MCF 10A (cell line): ENCODE measurements at regions not wholly inside any gene's neighbourhood (a gene's known extent, or its start where the extent isn't known, plus 50 kb on each side); places are given as distances from the start of the nearest gene placed in this dataset.

ENCODE experiments used
- BruUV-seq: library from RNA; stranded (reverse); fragments of 400-500 nt; replicated peaks from 2 replicates; lab custom pipeline; 2021; lab: Mats Ljungman, UMichigan
- CTCF ChIA-PET: fragments of 300-600 bp; sonication (Branson Sonifier 250); formaldehyde crosslinking; extraction: SDS; loops from one replicate; lab custom pipeline; 2021; ENCODE audit warnings: antibody characterized with exemption, inconsistent platforms; lab: Yijun Ruan, JAX
- POLR2A ChIA-PET: fragments of 300-600, 350-650 bp; sonication (Branson Sonifier 250); formaldehyde crosslinking; extraction: SDS; loops from one replicate; lab custom pipeline; 2020; ENCODE audit warnings: antibody characterized with exemption, inconsistent platforms; lab: Yijun Ruan, JAX
- DNase-seq: peaks from one replicate; pipeline ENCODE4 v3.0.0-alpha.2; 2018; ENCODE audit not compliant: unreplicated experiment
- H3K27ac Mint-ChIP-seq: one replicate; pipeline ENCODE4 v1.8.0; 2022; ENCODE audit warnings: mild to moderate bottlenecking, low read depth, mixed read lengths; ENCODE audit not compliant: unreplicated experiment
- H3K27me3 Mint-ChIP-seq: one replicate; pipeline ENCODE4 v1.8.0; 2022; ENCODE audit warnings: mixed read lengths; ENCODE audit not compliant: insufficient read depth, unreplicated experiment
- H3K36me3 Mint-ChIP-seq: one replicate; pipeline ENCODE4 v1.8.0; 2022; ENCODE audit warnings: mild to moderate bottlenecking, moderate library complexity, mixed read lengths; ENCODE audit not compliant: insufficient read depth, unreplicated experiment
- H3K4me1 Mint-ChIP-seq: one replicate; pipeline ENCODE4 v1.8.0; 2022; ENCODE audit warnings: mixed read lengths; ENCODE audit not compliant: insufficient read depth, unreplicated experiment
- H3K4me3 Mint-ChIP-seq: one replicate; pipeline ENCODE4 v1.8.0; 2022; ENCODE audit warnings: mild to moderate bottlenecking, moderate library complexity, mixed read lengths; ENCODE audit not compliant: unreplicated experiment
- H3K9me3 Mint-ChIP-seq: one replicate; pipeline ENCODE4 v1.8.0; 2022; ENCODE audit warnings: mixed read lengths; ENCODE audit not compliant: unreplicated experiment
- intact Hi-C: fragments of 100-400 bp; cut with micrococcal nuclease; formaldehyde crosslinking; loops from 2 replicates; pipeline ENCODE4 v1.14.1; 2022
- TF ChIP-seq, protein P1 (sequence below): fragments of 200-600 bp; IDR thresholded peaks from one replicate; pipeline ENCODE4 v1.8.0; 2022; ENCODE audit warnings: antibody characterized with exemption, mild to moderate bottlenecking; ENCODE audit not compliant: unreplicated experiment

DNA sequence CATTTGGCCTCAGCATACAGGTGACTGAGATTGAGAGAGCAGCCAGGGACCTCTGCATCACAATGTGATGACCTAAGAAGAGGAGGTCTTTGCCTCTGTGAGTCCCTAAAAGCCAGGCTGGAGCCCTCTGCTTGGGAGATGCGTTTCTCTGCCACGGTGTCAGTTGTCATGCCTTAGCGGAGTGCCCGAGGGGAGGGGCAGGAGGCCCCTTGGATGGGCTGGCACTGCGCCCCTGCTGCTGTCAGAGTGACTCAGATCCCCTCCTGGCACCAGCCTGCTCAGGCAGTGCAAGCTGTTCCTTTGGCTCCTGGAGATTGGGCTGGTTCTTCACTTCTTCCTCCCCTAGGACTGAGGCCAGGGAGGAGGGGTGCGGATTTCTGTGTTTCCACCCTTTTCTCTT is 64.9 kb upstream of the KCNA5 start:
- no TSS peak for BruUV-seq
- H3K27me3 Mint-ChIP-seq: no peaks in the 10 kb centered on the region

DNA sequence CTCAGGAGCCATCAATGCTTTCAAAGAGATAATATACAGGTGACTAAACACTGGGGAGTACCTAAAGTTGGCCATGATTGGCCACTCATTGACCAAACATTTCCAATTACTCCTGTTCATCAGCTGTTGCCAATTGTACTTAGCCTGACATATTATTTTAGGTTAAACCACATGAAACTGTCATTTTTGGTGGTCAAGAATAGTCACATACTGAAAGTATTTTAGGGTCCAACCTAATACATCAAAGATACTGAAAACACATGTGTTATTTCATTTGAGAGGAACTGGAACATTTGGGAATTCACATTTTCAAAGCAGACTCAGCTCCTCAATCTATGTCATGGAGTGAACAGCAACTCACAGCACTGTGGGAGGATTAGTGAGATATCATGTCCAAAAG is 63.9 kb upstream of the KCNA5 start:
- Mint-ChIP-seq H3K4me1 (no peaks in the 10 kb centered on the region), H3K27ac (no peak overlapping the region), H3K36me3 (no peaks in the 10 kb centered on the region), H3K27me3 (no peaks in the 10 kb centered on the region), H3K9me3 (peaks cover 7% of the 10 kb centered on the region), H3K4me3 (no peak overlapping the region)
- BruUV-seq: no TSS peak
- intact Hi-C loops: no loop called here
- TF ChIP-seq, protein P1, sequence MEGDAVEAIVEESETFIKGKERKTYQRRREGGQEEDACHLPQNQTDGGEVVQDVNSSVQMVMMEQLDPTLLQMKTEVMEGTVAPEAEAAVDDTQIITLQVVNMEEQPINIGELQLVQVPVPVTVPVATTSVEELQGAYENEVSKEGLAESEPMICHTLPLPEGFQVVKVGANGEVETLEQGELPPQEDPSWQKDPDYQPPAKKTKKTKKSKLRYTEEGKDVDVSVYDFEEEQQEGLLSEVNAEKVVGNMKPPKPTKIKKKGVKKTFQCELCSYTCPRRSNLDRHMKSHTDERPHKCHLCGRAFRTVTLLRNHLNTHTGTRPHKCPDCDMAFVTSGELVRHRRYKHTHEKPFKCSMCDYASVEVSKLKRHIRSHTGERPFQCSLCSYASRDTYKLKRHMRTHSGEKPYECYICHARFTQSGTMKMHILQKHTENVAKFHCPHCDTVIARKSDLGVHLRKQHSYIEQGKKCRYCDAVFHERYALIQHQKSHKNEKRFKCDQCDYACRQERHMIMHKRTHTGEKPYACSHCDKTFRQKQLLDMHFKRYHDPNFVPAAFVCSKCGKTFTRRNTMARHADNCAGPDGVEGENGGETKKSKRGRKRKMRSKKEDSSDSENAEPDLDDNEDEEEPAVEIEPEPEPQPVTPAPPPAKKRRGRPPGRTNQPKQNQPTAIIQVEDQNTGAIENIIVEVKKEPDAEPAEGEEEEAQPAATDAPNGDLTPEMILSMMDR: no peak
- no peak for DNase-seq
- CTCF ChIA-PET: interaction anchor here (0.8 to 2.4 kb wide), 4 partner anchors 10 to 124 kb away, joined by 3 to 8 read pairs (median 4); no protein-coding TSS in a partner anchor
- POLR2A ChIA-PET: interaction anchor here (0.9 kb wide), 1 partner anchor 33 kb away, joined by 4 read pairs; no protein-coding TSS in a partner anchor

More for the DNA sequence above, 64.9 kb upstream of the KCNA5 start:
- DNase-seq: peak; percentile 10
- H3K4me3 Mint-ChIP-seq: no peak overlapping the region
- ChIA-PET CTCF (interaction anchor here (2.4 kb wide), 1 partner anchor 121 kb away, joined by 8 read pairs; no protein-coding TSS in a partner anchor), POLR2A (no interaction called here)
- intact Hi-C loops: no loop called here
- H3K36me3 Mint-ChIP-seq: no peaks in the 10 kb centered on the region
- H3K4me1 Mint-ChIP-seq: no peaks in the 10 kb centered on the region
- TF ChIP-seq, protein P1: no peak
- peaks cover 16% of the 10 kb centered on the region for H3K9me3 Mint-ChIP-seq
- H3K27ac Mint-ChIP-seq: no peak overlapping the region

DNA sequence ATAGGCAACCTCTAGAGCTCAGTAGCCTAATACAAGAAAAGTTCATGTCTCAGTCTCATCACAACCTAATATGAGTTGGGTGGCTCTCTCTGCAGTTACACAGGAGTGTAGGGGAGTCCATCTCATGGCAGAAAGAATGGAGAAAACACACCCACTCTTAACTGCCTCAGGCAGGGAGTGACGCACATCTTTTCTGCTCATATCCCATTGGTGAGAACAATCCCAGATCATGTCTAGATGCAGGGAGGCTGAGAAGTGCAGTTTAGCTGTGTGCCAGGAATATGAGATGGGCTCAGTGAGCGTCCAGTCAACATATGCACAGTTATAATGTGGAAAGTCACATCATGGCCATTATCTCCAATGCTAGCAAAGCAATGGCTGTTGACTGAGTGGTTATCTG is 59.3 kb upstream of the KCNA5 start:
- intact Hi-C loops: no loop called here
- no peak for DNase-seq
- POLR2A ChIA-PET: no interaction called here
- Mint-ChIP-seq H3K4me3 (no peak overlapping the region), H3K27me3 (no peaks in the 10 kb centered on the region), H3K27ac (no peak overlapping the region), H3K4me1 (no peaks in the 10 kb centered on the region), H3K9me3 (no peaks in the 10 kb centered on the region), H3K36me3 (no peaks in the 10 kb centered on the region)
- CTCF ChIA-PET: interaction anchor here (4.2 kb wide), 1 partner anchor 128 kb away, joined by 30 read pairs; no protein-coding TSS in a partner anchor
- TF ChIP-seq, protein P1: no peak
- BruUV-seq: no TSS peak

DNA sequence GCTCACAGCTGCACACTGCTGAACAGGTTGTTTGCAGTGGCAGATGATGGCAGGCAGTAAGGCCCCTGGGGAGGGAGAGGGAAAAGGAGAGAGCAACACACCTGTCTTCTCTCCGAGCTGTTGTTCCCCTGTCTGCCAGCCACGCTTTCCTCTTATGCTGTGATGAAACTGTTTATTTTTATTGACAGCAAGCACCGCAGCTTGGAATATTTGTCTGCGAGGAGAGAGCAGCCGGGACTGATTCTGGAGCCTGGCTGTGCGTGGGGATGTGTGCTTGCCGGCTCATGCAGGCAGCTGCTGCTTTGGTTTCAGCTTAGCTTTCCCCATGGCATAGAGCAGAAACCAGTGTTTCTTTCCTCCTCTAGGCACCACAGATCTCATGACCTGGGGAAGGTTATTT is 58.7 kb upstream of the KCNA5 start:
- Mint-ChIP-seq H3K4me3 (no peak overlapping the region), H3K27me3 (no peaks in the 10 kb centered on the region), H3K4me1 (no peaks in the 10 kb centered on the region), H3K9me3 (no peaks in the 10 kb centered on the region), H3K27ac (no peak overlapping the region), H3K36me3 (no peaks in the 10 kb centered on the region)
- ChIA-PET POLR2A (no interaction called here), CTCF (interaction anchor here (1.1 to 4.2 kb wide), 2 partner anchors 46 to 128 kb away, joined by 3 to 30 read pairs; no protein-coding TSS in a partner anchor)
- TF ChIP-seq, protein P1: no peak
- intact Hi-C loops: no loop called here
- no TSS peak for BruUV-seq
- no peak for DNase-seq
